HT1080 (cell line): ENCODE measurements at regions not wholly inside any gene's neighbourhood (a gene's known extent, or its start where the extent isn't known, plus 50 kb on each side); places are given as distances from the start of the nearest gene placed in this dataset.
"Not testable (repeated sequence)": the region's sequence is repeated elsewhere in the genome, so short reads cannot be mapped to it uniquely, and the experiment has no call there.

Experiments
- DNase-seq: peaks from one replicate; pipeline ENCODE4 v3.0.0-alpha.2; 2015; ENCODE audit warnings: low read depth

- peak; percentile 37 for DNase-seq
These were observed 266.1 kb upstream of the ANXA10 start for GRCh38 chr4:167826281-167826680.

GRCh38 chr4:167831855-167832254 is 260.5 kb upstream of the ANXA10 start:
- DNase-seq, result no peak

GRCh38 chr4:167838686-167839085 is 253.7 kb upstream of the ANXA10 start:
- no peak for DNase-seq

GRCh38 chr4:167842487-167842886 is 249.8 kb upstream of the ANXA10 start:
- no peak for DNase-seq

- no peak for DNase-seq
These were observed 237.5 kb upstream of the ANXA10 start for GRCh38 chr4:167854881-167855280.

- DNase-seq, result not testable (repeated sequence)
These were observed 234.2 kb upstream of the ANXA10 start for GRCh38 chr4:167858127-167858526.

- no peak for DNase-seq
These were observed 225.1 kb upstream of the ANXA10 start for GRCh38 chr4:167867191-167867590.

- peak; percentile 5 for DNase-seq
These were observed 224.2 kb upstream of the ANXA10 start for GRCh38 chr4:167868163-167868562.

- no peak for DNase-seq
These were observed 218.8 kb upstream of the ANXA10 start for GRCh38 chr4:167873496-167873895.

- not testable (repeated sequence) for DNase-seq
These were observed 216.2 kb upstream of the ANXA10 start for GRCh38 chr4:167876091-167876490.

GRCh38 chr4:167877826-167878225 is 214.5 kb upstream of the ANXA10 start:
- DNase-seq, result not testable (repeated sequence)

- DNase-seq, result no peak
These were observed 209.1 kb upstream of the ANXA10 start for GRCh38 chr4:167883266-167883665.

GRCh38 chr4:167885071-167885470 is 207.3 kb upstream of the ANXA10 start:
- DNase-seq, result no peak

- no peak for DNase-seq
These were observed 206.5 kb upstream of the ANXA10 start for GRCh38 chr4:167885872-167886271.

- no peak for DNase-seq
These were observed 204.6 kb upstream of the ANXA10 start for GRCh38 chr4:167887726-167888125.

GRCh38 chr4:167890226-167890625 is 202.1 kb upstream of the ANXA10 start:
- no peak for DNase-seq

GRCh38 chr4:167893531-167893930 is 198.8 kb upstream of the ANXA10 start:
- no peak for DNase-seq

- DNase-seq, result not testable (repeated sequence)
These were observed 196.1 kb upstream of the ANXA10 start for GRCh38 chr4:167896260-167896659.

GRCh38 chr4:167897116-167897515 is 195.2 kb upstream of the ANXA10 start:
- peak; percentile 26 for DNase-seq

- peak; percentile 76 for DNase-seq
These were observed 189.0 kb upstream of the ANXA10 start for GRCh38 chr4:167903291-167903721.

GRCh38 chr4:167906851-167907250 is 185.5 kb upstream of the ANXA10 start:
- no peak for DNase-seq

- no peak for DNase-seq
These were observed 183.5 kb upstream of the ANXA10 start for GRCh38 chr4:167908816-167909215.

GRCh38 chr4:167912535-167912934 is 179.8 kb upstream of the ANXA10 start:
- DNase-seq, result not testable (repeated sequence)

GRCh38 chr4:167918077-167918476 is 174.3 kb upstream of the ANXA10 start:
- peak; percentile 47 for DNase-seq
